ENCODE measurements at regions not wholly inside any gene's neighbourhood (a gene's known extent, or its start where the extent isn't known, plus 50 kb on each side); places are given as distances from the start of the nearest gene placed in this dataset.

DNA sequence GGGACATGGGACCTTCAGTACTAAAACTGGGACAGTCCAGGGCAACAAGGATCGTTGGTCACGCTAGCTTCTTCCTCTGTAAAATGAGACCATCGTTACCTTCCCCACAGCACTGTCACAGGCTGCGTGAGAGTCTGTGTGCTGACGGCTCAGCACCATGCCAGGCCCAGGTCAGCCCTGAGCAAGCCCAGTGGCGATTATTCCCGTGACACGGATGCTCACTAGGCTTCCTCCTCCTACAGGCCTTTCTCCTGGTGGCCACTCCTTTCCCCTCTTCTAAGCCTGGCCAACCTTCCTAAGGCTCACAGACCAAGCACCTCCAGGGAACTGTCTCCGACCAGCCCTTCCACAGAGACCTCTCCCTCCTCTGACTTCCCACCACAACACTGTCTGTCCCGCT lies 69.3 kb upstream of the RUNX3 start:
- no peak overlapping the region for H3K4me3 ChIP-seq (ENCODE audit: low read length)
- DNase-seq (ENCODE audit: low read depth), result no peak
- TF ChIP-seq, protein P1, sequence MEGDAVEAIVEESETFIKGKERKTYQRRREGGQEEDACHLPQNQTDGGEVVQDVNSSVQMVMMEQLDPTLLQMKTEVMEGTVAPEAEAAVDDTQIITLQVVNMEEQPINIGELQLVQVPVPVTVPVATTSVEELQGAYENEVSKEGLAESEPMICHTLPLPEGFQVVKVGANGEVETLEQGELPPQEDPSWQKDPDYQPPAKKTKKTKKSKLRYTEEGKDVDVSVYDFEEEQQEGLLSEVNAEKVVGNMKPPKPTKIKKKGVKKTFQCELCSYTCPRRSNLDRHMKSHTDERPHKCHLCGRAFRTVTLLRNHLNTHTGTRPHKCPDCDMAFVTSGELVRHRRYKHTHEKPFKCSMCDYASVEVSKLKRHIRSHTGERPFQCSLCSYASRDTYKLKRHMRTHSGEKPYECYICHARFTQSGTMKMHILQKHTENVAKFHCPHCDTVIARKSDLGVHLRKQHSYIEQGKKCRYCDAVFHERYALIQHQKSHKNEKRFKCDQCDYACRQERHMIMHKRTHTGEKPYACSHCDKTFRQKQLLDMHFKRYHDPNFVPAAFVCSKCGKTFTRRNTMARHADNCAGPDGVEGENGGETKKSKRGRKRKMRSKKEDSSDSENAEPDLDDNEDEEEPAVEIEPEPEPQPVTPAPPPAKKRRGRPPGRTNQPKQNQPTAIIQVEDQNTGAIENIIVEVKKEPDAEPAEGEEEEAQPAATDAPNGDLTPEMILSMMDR (IDR thresholded peaks at IDR 0.05; ENCODE audit: insufficient read depth, low read depth, low read length, missing control alignments), result no peak

- no peak for DNase-seq (ENCODE audit: low read depth)
- TF ChIP-seq, protein P1 (IDR thresholded peaks at IDR 0.05; ENCODE audit: insufficient read depth, low read depth, low read length, missing control alignments), result no peak
- no peak overlapping the region for H3K4me3 ChIP-seq (ENCODE audit: low read length)
Observed at GRCh38 chr1:24998563-24999245, 68.6 kb upstream of the RUNX3 start.

DNA sequence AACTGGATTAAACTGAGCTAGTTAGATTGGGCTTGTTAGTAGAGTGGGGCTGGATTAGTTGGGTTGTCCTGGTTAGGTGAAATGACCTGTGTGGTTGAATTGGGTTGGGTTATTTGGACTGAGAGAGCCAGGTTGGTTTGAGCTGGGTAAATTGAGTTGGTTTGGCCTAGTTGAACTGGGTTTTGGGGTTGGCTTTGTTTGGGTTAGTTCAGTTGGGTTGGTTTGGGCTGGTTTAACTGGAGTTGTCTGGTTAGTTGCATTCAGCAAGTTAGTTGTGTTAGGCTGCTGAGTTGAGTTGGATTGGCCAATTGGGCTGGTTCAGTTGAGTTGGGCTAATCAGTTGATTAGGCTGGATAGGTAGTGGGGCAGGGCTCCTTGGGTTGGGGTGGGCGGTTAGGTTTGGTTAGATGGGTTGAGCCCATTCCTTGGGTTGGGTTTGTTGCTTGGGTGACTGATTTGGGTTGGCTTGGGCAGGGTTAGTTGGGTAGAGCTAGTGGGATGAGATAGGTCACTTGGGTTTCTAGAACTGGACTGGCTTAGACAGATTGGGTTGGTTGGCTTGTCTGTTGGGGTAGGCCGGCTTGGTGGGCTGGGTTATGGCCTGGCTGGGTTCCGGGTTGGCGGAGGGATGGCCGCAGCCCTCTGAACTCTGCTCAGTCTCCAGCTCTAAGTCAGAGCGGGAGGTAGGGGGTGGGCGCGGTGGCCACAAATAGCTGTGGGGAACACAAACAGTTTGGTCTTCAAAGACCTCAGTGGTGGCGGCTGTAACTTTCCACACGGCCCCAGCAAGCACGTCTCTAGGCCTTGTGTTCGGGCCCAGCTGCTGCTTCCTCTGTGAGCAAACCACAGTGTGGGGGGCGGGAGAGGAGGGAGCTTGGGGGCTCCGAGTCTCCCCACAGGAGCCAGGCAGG lies 67.2 kb upstream of the RUNX3 start:
- no peak overlapping the region for H3K4me3 ChIP-seq (ENCODE audit: low read length)
- no peak for DNase-seq (ENCODE audit: low read depth)
- TF ChIP-seq, protein P1 (IDR thresholded peaks at IDR 0.05; ENCODE audit: insufficient read depth, low read depth, low read length, missing control alignments), result no peak

GRCh38 chr1:24996456-24996855 lies 66.4 kb upstream of the RUNX3 start:
- no peak for DNase-seq (ENCODE audit: low read depth)
- H3K4me3 ChIP-seq (ENCODE audit: low read length), result no peak overlapping the region
- TF ChIP-seq, protein P1 (IDR thresholded peaks at IDR 0.05; ENCODE audit: insufficient read depth, low read depth, low read length, missing control alignments), result no peak

GRCh38 chr1:24995661-24996060 lies 65.6 kb upstream of the RUNX3 start:
- no peak for DNase-seq (ENCODE audit: low read depth)
- TF ChIP-seq, protein P1 (IDR thresholded peaks at IDR 0.05; ENCODE audit: insufficient read depth, low read depth, low read length, missing control alignments), result no peak
- H3K4me3 ChIP-seq (ENCODE audit: low read length), result no peak overlapping the region

DNA sequence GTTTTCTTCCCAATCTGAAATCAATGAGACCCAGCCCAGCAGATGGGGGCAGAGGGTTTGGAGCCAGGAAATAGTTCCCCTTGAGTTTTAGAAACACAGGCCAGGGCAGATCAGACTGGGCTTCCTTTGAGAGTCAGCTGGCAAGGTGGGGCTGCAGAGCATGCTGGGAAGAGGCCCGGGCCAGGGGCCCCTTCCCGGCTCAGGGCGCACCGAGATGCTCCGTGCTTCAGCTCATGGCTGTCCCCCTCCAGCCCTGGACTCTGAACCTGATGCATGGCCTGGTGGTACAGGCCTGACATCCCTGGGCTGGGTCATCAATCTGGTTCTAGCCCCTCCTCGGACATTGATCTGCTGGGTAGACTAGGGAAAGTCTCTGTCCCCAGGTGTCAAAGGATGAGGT lies 65.1 kb upstream of the RUNX3 start:
- H3K4me3 ChIP-seq (ENCODE audit: low read length), result no peak overlapping the region
- no peak for DNase-seq (ENCODE audit: low read depth)
- TF ChIP-seq, protein P1 (IDR thresholded peaks at IDR 0.05; ENCODE audit: insufficient read depth, low read depth, low read length, missing control alignments), result no peak
